Caco-2 (cell line): ENCODE measurements at regions not wholly inside any gene's neighbourhood (a gene's known extent, or its start where the extent isn't known, plus 50 kb on each side); places are given as distances from the start of the nearest gene placed in this dataset.

ENCODE experiments used
- BruUV-seq: library from RNA; stranded (reverse); fragments of 400-500 nt; replicated peaks from 2 replicates; lab custom pipeline; 2021; lab: Mats Ljungman, UMichigan
- CTCF ChIA-PET: fragments of 300-600 bp; sonication (Branson Sonifier 250); formaldehyde crosslinking; loops from one replicate; lab custom pipeline; 2022; ENCODE audit warnings: antibody characterized with exemption; lab: Charles Lee
- POLR2A ChIA-PET: fragments of 300-600 bp; sonication (Branson Sonifier 250); formaldehyde crosslinking; loops from one replicate; lab custom pipeline; 2022; ENCODE audit warnings: antibody characterized with exemption; lab: Charles Lee
- DNase-seq, 2 experiments: peaks; one replicate each; pipeline versions ENCODE4 v3.0.0 to v3.0.0-alpha.2; 2020 to 2022
- H3K27me3 ChIP-seq: replicated peaks from 2 replicates; pipeline ENCODE4 v1.6.0; 2011; ENCODE audit warnings: low read length; ENCODE audit not compliant: control insufficient read depth, insufficient read depth
- H3K36me3 ChIP-seq: 2 replicates; pipeline ENCODE4 v1.5.1; 2011; ENCODE audit warnings: low read length; ENCODE audit not compliant: control insufficient read depth, insufficient read depth
- H3K4me1 ChIP-seq: fragments of 250-450 bp; sonication (Bioruptor Pico); 2 replicates; pipeline ENCODE4 v1.5.1; 2020; ENCODE audit warnings: mild to moderate bottlenecking
- H3K4me3 ChIP-seq: 2 replicates; pipeline ENCODE4 v1.5.1; 2011; ENCODE audit warnings: low read depth, mild to moderate bottlenecking, control low read depth, low read length
- H3K9me3 ChIP-seq: fragments of 250-450 bp; sonication (Bioruptor Pico); 2 replicates; pipeline ENCODE4 v1.5.1; 2020; ENCODE audit warnings: mild to moderate bottlenecking, moderate library complexity
- H3K27ac Mint-ChIP-seq: one replicate; pipeline ENCODE4 v1.8.0; 2022; ENCODE audit warnings: mixed read lengths; ENCODE audit not compliant: unreplicated experiment
- H3K27me3 Mint-ChIP-seq: one replicate; pipeline ENCODE4 v1.8.0; 2022; ENCODE audit warnings: mixed read lengths; ENCODE audit not compliant: insufficient read depth, unreplicated experiment
- H3K36me3 Mint-ChIP-seq: one replicate; pipeline ENCODE4 v1.8.0; 2022; ENCODE audit warnings: mild to moderate bottlenecking, mixed read lengths; ENCODE audit not compliant: insufficient read depth, unreplicated experiment
- H3K4me1 Mint-ChIP-seq: one replicate; pipeline ENCODE4 v1.8.0; 2022; ENCODE audit warnings: low read depth, mixed read lengths; ENCODE audit not compliant: unreplicated experiment
- H3K4me3 Mint-ChIP-seq: one replicate; pipeline ENCODE4 v1.8.0; 2022; ENCODE audit warnings: mild to moderate bottlenecking, moderate library complexity, mixed read lengths; ENCODE audit not compliant: unreplicated experiment
- H3K9me3 Mint-ChIP-seq: one replicate; pipeline ENCODE4 v1.8.0; 2022; ENCODE audit warnings: mixed read lengths; ENCODE audit not compliant: unreplicated experiment
- intact Hi-C: fragments of 100-400 bp; cut with micrococcal nuclease; formaldehyde crosslinking; loops from one replicate; pipeline ENCODE4 v1.10.0; 2022; ENCODE audit not compliant: unreplicated experiment
- TF ChIP-seq, protein P1 (sequence below), 2 experiments: fragments of 200-600 bp in 1 of 2; IDR thresholded peaks; 1 replicate in 1 of 2; 2 replicates in 1 of 2; pipeline versions ENCODE4 v1.5.1 to v1.8.0; 2011 to 2022; ENCODE audit warnings: antibody characterized with exemption in 1 of 2, control low read depth in 1 of 2, inconsistent platforms in 1 of 2, low read depth in 1 of 2, low read length in 1 of 2, mild to moderate bottlenecking in 1 of 2, moderate library complexity in 1 of 2; ENCODE audit not compliant: insufficient read depth in 1 of 2, severe bottlenecking in 1 of 2, unreplicated experiment in 1 of 2

DNA sequence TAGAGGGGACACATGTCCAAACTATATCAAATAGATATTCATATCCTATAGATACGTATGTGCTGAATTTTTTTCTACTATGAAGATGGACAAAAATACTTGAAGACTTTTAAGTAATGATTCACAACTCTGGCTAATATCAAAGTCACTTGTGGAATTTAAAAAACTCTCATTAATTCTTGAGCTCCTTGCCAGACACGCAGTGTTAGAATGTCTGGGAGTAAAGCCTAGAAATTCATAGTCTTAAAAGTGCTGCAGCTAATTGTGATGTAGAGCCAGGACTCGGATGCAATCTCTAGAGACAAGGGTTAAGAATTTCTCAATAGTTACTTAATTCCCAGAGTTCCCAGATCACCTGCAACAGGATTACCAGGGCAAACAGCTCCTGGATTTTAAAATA is 107.4 kb downstream of the ARL6IP6 start:
- H3K4me1 Mint-ChIP-seq = no peaks in the 10 kb centered on the region
- no TSS peak for BruUV-seq
- DNase-seq = no peak
- H3K27ac Mint-ChIP-seq = no peak overlapping the region
- no peaks in the 10 kb centered on the region for H3K9me3 Mint-ChIP-seq
- no peaks in the 10 kb centered on the region; the same call in 1 of the 2 replicates for H3K9me3 ChIP-seq
- H3K27me3 ChIP-seq = no peaks in the 10 kb centered on the region
- H3K36me3 Mint-ChIP-seq = no peaks in the 10 kb centered on the region
- no peak overlapping the region for H3K4me3 ChIP-seq
- peaks cover 3% of the 10 kb centered on the region for H3K27me3 Mint-ChIP-seq
- no peak overlapping the region for H3K4me3 Mint-ChIP-seq
- H3K4me1 ChIP-seq = no peaks in the 10 kb centered on the region
- CTCF ChIA-PET = no interaction called here
- intact Hi-C loops = no loop called here
- no peaks in the 10 kb centered on the region for H3K36me3 ChIP-seq
- POLR2A ChIA-PET = no interaction called here
- TF ChIP-seq, protein P1, sequence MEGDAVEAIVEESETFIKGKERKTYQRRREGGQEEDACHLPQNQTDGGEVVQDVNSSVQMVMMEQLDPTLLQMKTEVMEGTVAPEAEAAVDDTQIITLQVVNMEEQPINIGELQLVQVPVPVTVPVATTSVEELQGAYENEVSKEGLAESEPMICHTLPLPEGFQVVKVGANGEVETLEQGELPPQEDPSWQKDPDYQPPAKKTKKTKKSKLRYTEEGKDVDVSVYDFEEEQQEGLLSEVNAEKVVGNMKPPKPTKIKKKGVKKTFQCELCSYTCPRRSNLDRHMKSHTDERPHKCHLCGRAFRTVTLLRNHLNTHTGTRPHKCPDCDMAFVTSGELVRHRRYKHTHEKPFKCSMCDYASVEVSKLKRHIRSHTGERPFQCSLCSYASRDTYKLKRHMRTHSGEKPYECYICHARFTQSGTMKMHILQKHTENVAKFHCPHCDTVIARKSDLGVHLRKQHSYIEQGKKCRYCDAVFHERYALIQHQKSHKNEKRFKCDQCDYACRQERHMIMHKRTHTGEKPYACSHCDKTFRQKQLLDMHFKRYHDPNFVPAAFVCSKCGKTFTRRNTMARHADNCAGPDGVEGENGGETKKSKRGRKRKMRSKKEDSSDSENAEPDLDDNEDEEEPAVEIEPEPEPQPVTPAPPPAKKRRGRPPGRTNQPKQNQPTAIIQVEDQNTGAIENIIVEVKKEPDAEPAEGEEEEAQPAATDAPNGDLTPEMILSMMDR (IDR thresholded peaks at IDR 0.05; ENCODE audit: insufficient read depth in 1 of 2, low read depth in 1 of 2, low read length in 1 of 2, severe bottlenecking in 1 of 2, unreplicated experiment in 1 of 2) = no peak

DNA sequence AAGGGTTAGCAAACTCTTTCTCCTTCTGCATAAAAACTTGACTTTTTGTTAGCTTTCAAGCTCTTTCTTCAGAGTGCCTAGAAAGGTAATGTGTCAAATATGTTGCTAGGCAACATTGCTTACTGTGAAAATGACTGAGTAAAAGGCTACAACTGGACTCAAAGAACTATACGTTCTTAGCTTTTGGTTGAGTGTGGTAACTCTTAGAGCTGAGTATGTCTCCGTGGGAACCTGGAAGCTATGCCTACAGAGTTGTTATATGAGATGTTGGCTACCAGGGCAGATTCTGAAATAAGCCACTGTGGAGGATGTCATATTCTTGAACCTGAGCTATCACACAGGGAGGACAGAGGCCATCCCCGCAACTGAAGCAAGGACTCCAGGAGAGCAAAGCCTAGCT is 105.5 kb downstream of the ARL6IP6 start:
- ChIA-PET POLR2A (no interaction called here), CTCF (no interaction called here)
- H3K27me3 Mint-ChIP-seq = no peaks in the 10 kb centered on the region
- no peak overlapping the region for H3K4me3 Mint-ChIP-seq
- H3K9me3 ChIP-seq = no peaks in the 10 kb centered on the region; the same call in 1 of the 2 replicates
- intact Hi-C loops = no loop called here
- H3K4me1 Mint-ChIP-seq = no peaks in the 10 kb centered on the region
- H3K27ac Mint-ChIP-seq = no peak overlapping the region
- no peaks in the 10 kb centered on the region for H3K36me3 ChIP-seq
- H3K4me1 ChIP-seq = no peaks in the 10 kb centered on the region
- DNase-seq = no peak
- no peaks in the 10 kb centered on the region for H3K36me3 Mint-ChIP-seq
- H3K27me3 ChIP-seq = no peaks in the 10 kb centered on the region
- no TSS peak for BruUV-seq
- no peaks in the 10 kb centered on the region for H3K9me3 Mint-ChIP-seq
- TF ChIP-seq, protein P1 (IDR thresholded peaks at IDR 0.05; ENCODE audit: insufficient read depth in 1 of 2, low read depth in 1 of 2, low read length in 1 of 2, severe bottlenecking in 1 of 2, unreplicated experiment in 1 of 2) = no peak
- no peak overlapping the region for H3K4me3 ChIP-seq

DNA sequence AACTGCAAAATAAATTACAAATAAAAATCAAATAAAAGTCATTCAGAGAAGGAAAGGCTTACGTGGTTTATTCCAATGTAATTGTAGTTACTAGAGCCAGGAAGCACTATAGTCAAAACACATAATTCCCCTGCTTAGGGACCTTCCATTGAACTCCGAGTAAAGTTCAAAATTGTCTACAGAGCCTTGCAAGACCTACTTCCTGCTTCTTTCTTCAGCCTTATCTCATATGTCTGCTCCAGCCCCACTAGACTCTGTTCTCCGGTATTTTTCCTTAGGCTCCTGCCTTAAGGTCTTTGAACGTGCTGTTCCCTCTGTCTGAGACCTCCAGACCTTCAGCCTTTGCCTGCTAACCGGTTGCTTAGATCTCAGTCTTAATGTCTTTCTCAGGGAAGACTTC is 104.3 kb downstream of the ARL6IP6 start:
- no peak overlapping the region for H3K4me3 ChIP-seq
- Mint-ChIP-seq H3K27ac (no peak overlapping the region), H3K27me3 (no peaks in the 10 kb centered on the region), H3K9me3 (no peaks in the 10 kb centered on the region), H3K4me3 (no peak overlapping the region), H3K36me3 (no peaks in the 10 kb centered on the region), H3K4me1 (no peaks in the 10 kb centered on the region)
- H3K9me3 ChIP-seq = no peaks in the 10 kb centered on the region; the same call in 1 of the 2 replicates
- ChIA-PET CTCF (no interaction called here), POLR2A (no interaction called here)
- H3K27me3 ChIP-seq = no peaks in the 10 kb centered on the region
- intact Hi-C loops = no loop called here
- no TSS peak for BruUV-seq
- TF ChIP-seq, protein P1 (IDR thresholded peaks at IDR 0.05; ENCODE audit: insufficient read depth in 1 of 2, low read depth in 1 of 2, low read length in 1 of 2, severe bottlenecking in 1 of 2, unreplicated experiment in 1 of 2) = no peak
- H3K36me3 ChIP-seq = no peaks in the 10 kb centered on the region
- H3K4me1 ChIP-seq = no peaks in the 10 kb centered on the region
- DNase-seq = no peak
